HG03342 (cell line): ENCODE measurements at regions not wholly inside any gene's neighbourhood (a gene's known extent, or its start where the extent isn't known, plus 50 kb on each side); places are given as distances from the start of the nearest gene placed in this dataset.
"Not testable (repeated sequence)": the region's sequence is repeated elsewhere in the genome, so short reads cannot be mapped to it uniquely, and the experiment has no call there.

Source experiments
- ATAC-seq: cut with Tn5 transposase; IDR thresholded peaks from one replicate; pipeline ENCODE4 v1.9.1; 2021; ENCODE audit warnings: mild to moderate bottlenecking, moderate library complexity; ENCODE audit not compliant: unreplicated experiment

GRCh38 chr14:49250109-49250508 lies 336.1 kb downstream of the RPS29 start:
- no peak for ATAC-seq

- peak; percentile 68 for ATAC-seq
Observed at GRCh38 chr14:49249022-49249421, 337.2 kb downstream of the RPS29 start.

- ATAC-seq = not testable (repeated sequence)
Observed at GRCh38 chr14:49243777-49244176, 342.4 kb downstream of the RPS29 start.

GRCh38 chr14:49240383-49240782 lies 345.8 kb downstream of the RPS29 start:
- no peak for ATAC-seq

- no peak for ATAC-seq
Observed at GRCh38 chr14:49228552-49228951, 357.6 kb downstream of the RPS29 start.

GRCh38 chr14:49221316-49221715 lies 364.9 kb downstream of the RPS29 start:
- ATAC-seq = no peak

- no peak for ATAC-seq
Observed at GRCh38 chr14:49220492-49220891, 365.7 kb downstream of the RPS29 start.

- ATAC-seq = no peak
Observed at GRCh38 chr14:49218436-49219092, 367.6 kb downstream of the RPS29 start.

GRCh38 chr14:49212721-49213120 lies 373.5 kb downstream of the RPS29 start:
- ATAC-seq = no peak

- no peak for ATAC-seq
Observed at GRCh38 chr14:49209416-49209815, 376.8 kb downstream of the RPS29 start.

GRCh38 chr14:49206828-49207227 lies 379.4 kb downstream of the RPS29 start:
- ATAC-seq = no peak

- no peak for ATAC-seq
Observed at GRCh38 chr14:49203676-49204075, 382.5 kb downstream of the RPS29 start.

GRCh38 chr14:49199159-49199558 lies 387.0 kb downstream of the RPS29 start:
- no peak for ATAC-seq

- no peak for ATAC-seq
Observed at GRCh38 chr14:49196327-49196726, 389.9 kb downstream of the RPS29 start.

GRCh38 chr14:49194067-49194466 lies 392.1 kb downstream of the RPS29 start:
- ATAC-seq = no peak

- ATAC-seq = peak; percentile 91
Observed at GRCh38 chr14:49193332-49194065, 392.7 kb downstream of the RPS29 start.

GRCh38 chr14:49191380-49191779 lies 394.8 kb downstream of the RPS29 start:
- ATAC-seq = no peak

GRCh38 chr14:49189375-49189774 lies 396.8 kb downstream of the RPS29 start:
- ATAC-seq = no peak

- no peak for ATAC-seq
Observed at GRCh38 chr14:49187799-49188198, 398.4 kb downstream of the RPS29 start.

GRCh38 chr14:49173765-49174373 lies 412.3 kb downstream of the RPS29 start:
- peak; percentile 98 for ATAC-seq

GRCh38 chr14:49164074-49164473 lies 422.1 kb downstream of the RPS29 start:
- ATAC-seq = no peak

GRCh38 chr14:49160983-49161382 lies 425.2 kb downstream of the RPS29 start:
- ATAC-seq = no peak
